H9 (cell line): ENCODE measurements at regions not wholly inside any gene's neighbourhood (a gene's known extent, or its start where the extent isn't known, plus 50 kb on each side); places are given as distances from the start of the nearest gene placed in this dataset.

Experiments
- DNase-seq: peaks from one replicate; pipeline ENCODE4 v3.0.0-alpha.2; 2017
- H2AFZ ChIP-seq: one replicate; pipeline ENCODE4 v1.6.1; 2013; ENCODE audit warnings: mild to moderate bottlenecking, low read length, control low read depth, moderate library complexity
- H2AK5ac ChIP-seq: 2 replicates; pipeline ENCODE4 v1.6.1; 2013; ENCODE audit warnings: low read length, control low read depth, mixed read lengths; ENCODE audit not compliant: insufficient read length
- H2BK120ac ChIP-seq: one replicate; pipeline ENCODE4 v1.6.1; 2013; ENCODE audit warnings: low read depth, mild to moderate bottlenecking, low read length, control low read depth, inconsistent platforms; ENCODE audit not compliant: poor library complexity, severe bottlenecking
- H2BK12ac ChIP-seq: 2 replicates; pipeline ENCODE4 v1.6.1; 2013; ENCODE audit warnings: low read length, control low read depth, mixed read lengths, low read depth; ENCODE audit not compliant: insufficient read length
- H2BK15ac ChIP-seq: 2 replicates; pipeline ENCODE4 v1.6.1; 2013; ENCODE audit warnings: low read depth, low read length, control low read depth
- H2BK20ac ChIP-seq: one replicate; pipeline ENCODE4 v1.6.1; 2013; ENCODE audit warnings: low read depth, mild to moderate bottlenecking, low read length, control low read depth, inconsistent platforms; ENCODE audit not compliant: poor library complexity, severe bottlenecking
- H2BK5ac ChIP-seq: 2 replicates; pipeline ENCODE4 v1.6.1; 2013; ENCODE audit warnings: low read length, control low read depth, mixed read lengths; ENCODE audit not compliant: insufficient read length
- H3K14ac ChIP-seq: 2 replicates; pipeline ENCODE4 v1.6.1; 2013; ENCODE audit warnings: low read length, control low read depth; ENCODE audit not compliant: insufficient read depth
- H3K18ac ChIP-seq: 2 replicates; pipeline ENCODE4 v1.6.1; 2013; ENCODE audit warnings: low read depth, mild to moderate bottlenecking, mixed read lengths, low read length, control low read depth; ENCODE audit not compliant: insufficient read length
- H3K23ac ChIP-seq: 2 replicates; pipeline ENCODE4 v1.6.1; 2013; ENCODE audit warnings: low read length, control low read depth, mixed read lengths, low read depth; ENCODE audit not compliant: insufficient read length
- H3K23me2 ChIP-seq: 2 replicates; pipeline ENCODE4 v1.6.1; 2013; ENCODE audit warnings: low read depth, mild to moderate bottlenecking, mixed read lengths, low read length, control low read depth; ENCODE audit not compliant: insufficient read length, poor library complexity, severe bottlenecking
- H3K27ac ChIP-seq: 2 replicates; pipeline ENCODE4 v1.5.1; 2013; ENCODE audit warnings: low read length, control low read depth, mixed read lengths, low read depth; ENCODE audit not compliant: insufficient read length
- H3K27me3 ChIP-seq: 2 replicates; pipeline ENCODE4 v1.6.1; 2013; ENCODE audit warnings: low read length, control low read depth, inconsistent platforms; ENCODE audit not compliant: insufficient read depth
- H3K4ac ChIP-seq: 2 replicates; pipeline ENCODE4 v1.6.1; 2013; ENCODE audit warnings: low read depth, mild to moderate bottlenecking, control low read depth, inconsistent platforms, low read length, moderate library complexity
- H3K4me1 ChIP-seq: 2 replicates; pipeline ENCODE4 v1.6.1; 2013; ENCODE audit warnings: low read length, control low read depth, inconsistent platforms; ENCODE audit not compliant: insufficient read depth
- H3K4me2 ChIP-seq: 2 replicates; pipeline ENCODE4 v1.6.1; 2013; ENCODE audit warnings: low read length, control low read depth, mixed read lengths; ENCODE audit not compliant: insufficient read length, insufficient read depth
- H3K56ac ChIP-seq: 2 replicates; pipeline ENCODE4 v1.6.1; 2013; ENCODE audit warnings: low read depth, mild to moderate bottlenecking, mixed read lengths, low read length, control low read depth; ENCODE audit not compliant: insufficient read length
- H3K79me1 ChIP-seq: 2 replicates; pipeline ENCODE4 v1.6.1; 2013; ENCODE audit warnings: low read depth, mild to moderate bottlenecking, moderate library complexity, low read length, control low read depth, inconsistent platforms; ENCODE audit not compliant: insufficient read depth, poor library complexity, severe bottlenecking
- H3K79me2 ChIP-seq: 2 replicates; pipeline ENCODE4 v1.6.1; 2013; ENCODE audit warnings: low read length, control low read depth, inconsistent platforms; ENCODE audit not compliant: insufficient read depth
- H3K9ac ChIP-seq: 2 replicates; pipeline ENCODE4 v1.6.1; 2013; ENCODE audit warnings: low read length, control low read depth, mixed read lengths; ENCODE audit not compliant: insufficient read length; ENCODE audit errors: extremely low read depth
- H3K9me3 ChIP-seq: one replicate; pipeline ENCODE4 v1.6.1; 2013; ENCODE audit warnings: low read depth, low read length, inconsistent platforms; ENCODE audit not compliant: control insufficient read depth
- H3T11ph ChIP-seq: one replicate; pipeline ENCODE4 v1.6.1; 2013; ENCODE audit warnings: mild to moderate bottlenecking, low read length, control low read depth, inconsistent platforms
- H4K20me1 ChIP-seq: one replicate; pipeline ENCODE4 v1.6.1; 2013; ENCODE audit not compliant: control insufficient read depth, insufficient read length, insufficient read depth
- H4K5ac ChIP-seq: 2 replicates; pipeline ENCODE4 v1.6.1; 2013; ENCODE audit warnings: low read depth, mild to moderate bottlenecking, mixed read lengths, low read length, control low read depth; ENCODE audit not compliant: insufficient read length
- H4K8ac ChIP-seq: replicated peaks from 2 replicates; pipeline ENCODE4 v1.6.1; 2013; ENCODE audit warnings: low read length, control low read depth, mixed read lengths, low read depth; ENCODE audit not compliant: insufficient read length
- H4K91ac ChIP-seq: 2 replicates; pipeline ENCODE4 v1.6.1; 2013; ENCODE audit warnings: low read depth, mild to moderate bottlenecking, moderate library complexity, mixed read lengths, low read length, control low read depth; ENCODE audit not compliant: insufficient read length
- H3K27ac Mint-ChIP-seq, 3 experiments: 2 replicates in 2 of 3; 3 replicates in 1 of 3; pipeline ENCODE4 v1.8.0; 2020 to 2021; ENCODE audit warnings: mixed read lengths in 3 of 3, mild to moderate bottlenecking in 1 of 3, moderate library complexity in 1 of 3
- H3K27me3 Mint-ChIP-seq: 2 replicates; pipeline ENCODE4 v1.8.0; 2021; ENCODE audit warnings: low read depth, mild to moderate bottlenecking, moderate library complexity, mixed read lengths
- H3K36me3 Mint-ChIP-seq, 3 experiments: 2 replicates in 2 of 3; 3 replicates in 1 of 3; pipeline ENCODE4 v1.8.0; 2020 to 2021; ENCODE audit warnings: low read depth in 3 of 3, mixed read lengths in 3 of 3; ENCODE audit not compliant: insufficient read depth in 1 of 3
- H3K4me1 Mint-ChIP-seq, 2 experiments: 2 replicates each; pipeline ENCODE4 v1.8.0; 2020; ENCODE audit warnings: mixed read lengths in 2 of 2
- H3K4me3 Mint-ChIP-seq, 2 experiments: 2 replicates in 1 of 2; 3 replicates in 1 of 2; pipeline ENCODE4 v1.8.0; 2020 to 2021; ENCODE audit warnings: mild to moderate bottlenecking in 2 of 2, mixed read lengths in 2 of 2, moderate library complexity in 1 of 2
- H3K9me3 Mint-ChIP-seq, 2 experiments: 2 replicates in 1 of 2; 3 replicates in 1 of 2; pipeline ENCODE4 v1.8.0; 2020; ENCODE audit warnings: mild to moderate bottlenecking in 2 of 2, mixed read lengths in 2 of 2, moderate library complexity in 1 of 2
- CTCF ChIP-seq: fragments of 200-600 bp; sonication (generic); conservative IDR thresholded peaks from 3 replicates; pipeline ENCODE4 v1.8.0; 2021; ENCODE audit warnings: antibody characterized with exemption, mild to moderate bottlenecking
- WGBS: extraction: QIAGEN DNeasy Blood & Tissue Kit; methylation state at CpG from one replicate; pipeline ENCODE4 v1.1.7; 2013; ENCODE audit warnings: missing lambda C conversion rate, low lambda C conversion rate, mixed read lengths; ENCODE audit not compliant: insufficient read length; ENCODE audit errors: extremely low coverage; 5-methylcytosine and 5-hydroxymethylcytosine counted together

- H4K8ac ChIP-seq: no peak overlapping the region
- H2BK120ac ChIP-seq: no peak overlapping the region
- H3K18ac ChIP-seq: no peak overlapping the region
- no CpG with 5 or more reads among the region's 4 CpGs for WGBS
- no peak overlapping the region for H3K27ac Mint-ChIP-seq
- no peaks in the 10 kb centered on the region for H3K79me2 ChIP-seq
- no peak overlapping the region for H2BK12ac ChIP-seq
- no peak overlapping the region for H2BK5ac ChIP-seq
- no peaks in the 10 kb centered on the region for H3K36me3 Mint-ChIP-seq
- H4K91ac ChIP-seq: no peak overlapping the region
- H3K27ac ChIP-seq: no peak overlapping the region
- no peak overlapping the region for H3T11ph ChIP-seq
- no peak overlapping the region for H2AK5ac ChIP-seq
- no peaks in the 10 kb centered on the region for H4K20me1 ChIP-seq
- no peak overlapping the region for H3K9ac ChIP-seq
- H3K23me2 ChIP-seq: no peaks in the 10 kb centered on the region
- H3K27me3 Mint-ChIP-seq: peaks cover 8% of the 10 kb centered on the region
- no peaks in the 10 kb centered on the region for H3K4me1 Mint-ChIP-seq
- H3K56ac ChIP-seq: no peak overlapping the region
- no peaks in the 10 kb centered on the region for H3K9me3 ChIP-seq
- no peak for TF ChIP-seq CTCF
- no peak overlapping the region for H4K5ac ChIP-seq
- H2BK20ac ChIP-seq: no peak overlapping the region
- H3K27me3 ChIP-seq: no peaks in the 10 kb centered on the region; the same call in 1 of the 2 replicates
- no peak overlapping the region for H2BK15ac ChIP-seq
- H3K4me1 ChIP-seq: no peaks in the 10 kb centered on the region
- no peak overlapping the region for H3K14ac ChIP-seq
- no peaks in the 10 kb centered on the region for H3K79me1 ChIP-seq
- H3K23ac ChIP-seq: no peak overlapping the region
- no peak overlapping the region for H2AFZ ChIP-seq
- DNase-seq: no peak
- H3K4ac ChIP-seq: no peak overlapping the region
- H3K9me3 Mint-ChIP-seq: no peaks in the 10 kb centered on the region
- H3K4me2 ChIP-seq: no peak overlapping the region
- H3K4me3 Mint-ChIP-seq: no peak overlapping the region
These were observed 313.8 kb downstream of the LNPK start for GRCh38 chr2:175688243-175688642.
